ENCODE measurements at regions not wholly inside any gene's neighbourhood (a gene's known extent, or its start where the extent isn't known, plus 50 kb on each side); places are given as distances from the start of the nearest gene placed in this dataset.
"Not testable (repeated sequence)": the region's sequence is repeated elsewhere in the genome, so short reads cannot be mapped to it uniquely, and the experiment has no call there.

DNA sequence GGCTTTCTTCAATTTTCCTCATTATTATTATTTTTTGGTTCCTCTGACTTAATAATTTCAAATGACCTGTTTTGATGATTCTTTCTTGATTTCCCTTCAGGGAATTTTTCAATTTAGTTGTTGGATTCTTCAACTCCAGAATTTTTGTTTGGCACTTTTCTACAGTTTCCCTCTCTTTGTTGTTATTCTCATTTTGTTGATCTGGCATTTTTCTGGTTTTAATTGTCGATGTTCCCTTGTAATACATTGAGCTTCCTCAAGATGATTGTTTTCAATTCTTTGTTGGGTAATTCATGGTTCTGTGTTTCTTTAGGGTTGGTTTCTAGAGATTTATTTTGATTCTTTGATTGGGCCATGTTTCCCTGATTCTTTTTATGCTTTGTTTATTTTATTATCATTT, 67.8 kb upstream of the DNAJC1 start:
- DNase-seq, result no peak

- no peak for DNase-seq
Observed at GRCh38 chr10:22067091-22067490, 63.6 kb upstream of the DNAJC1 start.

DNA sequence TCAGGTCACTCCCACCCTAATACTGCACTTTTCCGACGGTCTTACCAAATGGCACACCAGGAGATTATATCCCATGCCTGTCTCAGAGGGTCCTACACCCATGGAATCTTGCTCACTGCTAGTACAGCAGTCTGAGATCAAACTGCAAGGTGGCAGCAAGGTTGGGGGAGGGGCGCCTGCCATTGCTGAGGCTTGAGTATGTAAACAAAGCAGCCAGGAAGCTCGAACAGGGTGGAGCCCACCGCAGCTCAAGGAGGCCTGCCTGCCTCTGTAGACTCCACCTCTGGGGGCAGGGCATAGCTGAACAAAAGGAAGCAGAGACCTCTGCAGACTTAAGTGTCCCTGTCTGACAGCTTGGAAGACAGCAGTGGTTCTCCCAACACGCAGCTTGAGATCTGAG, 57.5 kb upstream of the DNAJC1 start:
- not testable (repeated sequence) for DNase-seq

- no peak for DNase-seq
Observed at GRCh38 chr10:22058201-22058600, 54.7 kb upstream of the DNAJC1 start.

DNA sequence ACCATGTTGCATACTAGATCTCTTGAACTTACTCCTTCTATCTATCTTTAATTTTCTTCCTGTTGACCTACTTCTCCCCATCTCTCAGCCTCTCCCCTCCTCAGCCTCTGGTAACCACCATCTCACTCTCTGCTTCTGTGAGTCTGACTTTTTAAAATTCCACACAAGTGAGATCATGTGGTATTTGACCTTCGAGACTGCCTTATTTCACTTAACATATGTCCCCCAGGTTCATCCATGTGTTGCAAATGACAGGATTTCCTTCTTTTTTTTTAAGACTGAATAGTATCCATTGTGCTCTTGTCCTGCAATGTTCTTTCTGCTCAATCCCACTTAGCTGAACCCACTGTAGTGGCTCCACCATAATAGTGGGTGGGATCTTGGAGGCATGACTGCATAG, 51.4 kb upstream of the DNAJC1 start:
- no peak for DNase-seq
